Posterior vena cava (tissue), 2 donors: ENCODE measurements at regions not wholly inside any gene's neighbourhood (a gene's known extent, or its start where the extent isn't known, plus 50 kb on each side); places are given as distances from the start of the nearest gene placed in this dataset.

Experiments
- DNase-seq: peaks from one replicate; pipeline ENCODE4 v3.0.0-alpha.2; 2020; ENCODE audit warnings: low spot score
- intact Hi-C, 2 donors: fragments of 100-400 bp; cut with DNase I; formaldehyde crosslinking; loops; one replicate each; pipeline versions ENCODE4 v1.14.1 to v1.14.2; 2022 to 2023
- donor health status: DM: yes; HTN: yes; CAD: no.
- donor health status: DM: yes; HTN: yes; CAD: no.

DNA sequence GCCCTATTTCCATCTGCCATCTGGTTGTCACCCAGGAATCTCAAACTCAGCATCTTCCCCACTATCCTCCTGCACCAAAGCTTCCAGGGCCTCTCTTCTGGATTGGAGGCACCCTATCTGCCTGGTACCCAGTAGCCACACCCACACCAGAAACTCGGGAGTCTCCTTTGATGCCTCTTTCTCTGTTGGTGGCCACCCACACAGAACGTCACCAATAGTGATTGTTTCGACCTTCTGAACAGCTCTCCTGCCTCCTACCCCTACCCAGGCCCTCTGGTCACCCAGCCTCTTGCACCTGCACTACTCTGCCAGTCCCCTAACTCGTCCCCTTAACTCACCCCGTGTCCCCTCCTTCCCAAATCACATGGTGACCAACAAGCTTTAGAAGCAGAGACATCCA is 95.0 kb downstream of the IRF2BPL start:
- intact Hi-C loops: no loop called here

DNA sequence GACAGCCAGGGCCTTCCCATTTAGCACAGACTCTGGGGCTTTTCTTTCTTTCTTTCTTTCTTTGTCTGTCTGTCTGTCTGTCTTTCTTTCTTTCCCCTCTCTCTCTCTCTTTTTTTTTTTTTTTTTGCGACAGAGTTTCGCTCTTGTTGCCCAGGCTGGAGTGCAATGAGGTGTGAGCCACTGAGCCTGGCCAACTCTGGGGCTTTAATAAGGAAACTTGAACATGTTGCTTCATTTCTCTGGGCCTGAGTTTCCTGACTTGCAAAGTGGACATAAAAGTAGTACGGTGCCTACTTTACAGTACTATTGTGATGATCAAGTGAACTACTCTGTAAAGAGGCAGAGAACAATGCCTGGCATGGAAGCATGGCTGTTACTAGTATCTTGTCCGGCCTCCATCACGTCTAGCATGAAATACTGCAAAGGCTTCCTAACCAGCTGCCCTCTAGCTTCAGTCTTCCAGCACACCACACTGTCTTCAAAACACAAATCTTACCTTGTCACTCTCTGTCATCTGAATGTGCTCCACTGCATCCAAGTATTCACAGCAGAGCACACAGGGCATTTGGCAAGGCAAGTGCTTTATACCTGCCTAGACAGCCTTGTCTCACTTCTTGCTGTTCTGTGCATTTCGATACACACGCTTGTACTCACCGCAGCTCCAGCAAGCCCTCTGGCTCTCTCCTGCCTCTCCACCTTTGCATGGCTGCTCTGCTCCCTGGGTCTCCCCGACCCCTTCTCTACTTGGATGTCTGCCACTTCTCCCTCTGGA is 96.7 kb downstream of the IRF2BPL start:
- intact Hi-C loops: no loop called here
- DNase-seq: no peak

More for the DNA sequence above, 95.0 kb downstream of the IRF2BPL start:
- no peak for DNase-seq

DNA sequence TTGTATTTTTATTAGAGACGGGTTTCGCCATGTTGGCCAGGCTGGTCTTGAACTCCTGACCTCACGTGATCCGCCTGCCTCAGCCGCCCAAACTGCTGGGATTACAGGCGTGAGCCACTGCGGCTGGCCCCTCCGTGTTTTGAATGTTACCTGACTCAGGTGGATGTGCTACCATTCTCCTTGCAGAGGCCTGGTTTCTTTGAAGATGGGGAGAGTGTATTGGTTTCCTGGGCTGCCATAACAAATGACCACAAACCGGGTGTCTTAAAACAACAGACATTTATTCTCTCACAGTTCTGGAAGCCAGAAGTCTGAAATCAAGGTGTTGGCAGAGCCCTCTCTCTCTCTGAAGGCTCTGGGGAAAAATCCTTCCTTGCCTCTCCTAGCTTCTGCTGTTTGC is 98.0 kb downstream of the IRF2BPL start:
- no peak for DNase-seq
- intact Hi-C loops: no loop called here

DNA sequence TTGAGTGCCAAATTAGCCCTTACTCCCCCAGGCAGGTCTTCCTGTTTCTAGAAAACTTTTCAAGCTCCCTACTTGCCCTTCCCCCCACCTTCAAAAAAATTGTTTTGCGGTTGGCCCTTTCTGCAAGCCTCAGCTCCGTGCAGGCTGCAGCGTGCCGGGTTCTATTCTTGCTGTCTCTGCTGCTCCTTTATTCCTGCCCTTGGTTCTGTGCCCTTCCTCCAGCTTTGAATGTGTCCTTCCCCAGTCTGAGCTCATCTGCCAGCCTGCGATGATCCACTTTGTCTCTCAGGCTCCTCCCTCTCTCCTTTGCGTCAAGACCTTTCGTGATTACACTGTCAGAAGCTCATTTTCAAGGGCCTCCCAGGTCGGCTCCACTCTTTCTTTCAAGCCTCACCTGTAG is 98.6 kb downstream of the IRF2BPL start:
- intact Hi-C loops: no loop called here
- DNase-seq: no peak

DNA sequence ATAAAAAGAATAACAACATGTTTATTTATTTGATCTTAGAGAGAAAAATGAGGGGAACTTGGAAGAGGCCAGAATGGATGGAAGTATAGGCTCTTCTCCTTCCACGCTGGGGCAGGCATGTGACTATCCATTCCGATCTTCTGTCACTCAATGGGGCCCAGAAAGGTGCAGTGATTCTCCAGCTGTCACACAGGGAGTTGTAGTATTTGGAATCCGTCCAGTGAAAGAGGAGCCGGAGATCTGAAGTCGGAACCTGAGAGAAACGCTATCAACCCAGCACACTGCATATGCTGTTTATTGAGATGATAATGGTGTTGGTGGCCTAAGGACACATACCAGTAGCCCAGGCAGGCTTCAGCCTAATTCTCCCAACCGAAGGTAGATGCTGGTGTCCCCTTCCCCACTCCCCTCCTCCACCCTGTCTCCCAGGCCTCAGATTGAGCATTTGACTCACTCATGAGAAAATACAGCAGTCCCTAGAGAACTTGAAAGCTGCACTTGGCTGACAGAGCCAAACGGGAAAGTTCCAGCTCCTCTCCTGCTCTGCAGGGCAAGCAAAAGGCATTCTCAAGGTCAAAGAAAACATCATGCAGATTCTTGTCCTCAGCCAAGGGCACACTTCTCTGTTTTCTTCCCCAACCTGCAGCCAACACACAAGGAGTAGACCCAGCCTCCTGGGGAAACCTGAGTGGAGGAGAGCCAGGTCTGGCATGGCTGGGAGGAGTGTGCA is 100.4 kb downstream of the IRF2BPL start:
- intact Hi-C loops: no loop called here
- DNase-seq: no peak

DNA sequence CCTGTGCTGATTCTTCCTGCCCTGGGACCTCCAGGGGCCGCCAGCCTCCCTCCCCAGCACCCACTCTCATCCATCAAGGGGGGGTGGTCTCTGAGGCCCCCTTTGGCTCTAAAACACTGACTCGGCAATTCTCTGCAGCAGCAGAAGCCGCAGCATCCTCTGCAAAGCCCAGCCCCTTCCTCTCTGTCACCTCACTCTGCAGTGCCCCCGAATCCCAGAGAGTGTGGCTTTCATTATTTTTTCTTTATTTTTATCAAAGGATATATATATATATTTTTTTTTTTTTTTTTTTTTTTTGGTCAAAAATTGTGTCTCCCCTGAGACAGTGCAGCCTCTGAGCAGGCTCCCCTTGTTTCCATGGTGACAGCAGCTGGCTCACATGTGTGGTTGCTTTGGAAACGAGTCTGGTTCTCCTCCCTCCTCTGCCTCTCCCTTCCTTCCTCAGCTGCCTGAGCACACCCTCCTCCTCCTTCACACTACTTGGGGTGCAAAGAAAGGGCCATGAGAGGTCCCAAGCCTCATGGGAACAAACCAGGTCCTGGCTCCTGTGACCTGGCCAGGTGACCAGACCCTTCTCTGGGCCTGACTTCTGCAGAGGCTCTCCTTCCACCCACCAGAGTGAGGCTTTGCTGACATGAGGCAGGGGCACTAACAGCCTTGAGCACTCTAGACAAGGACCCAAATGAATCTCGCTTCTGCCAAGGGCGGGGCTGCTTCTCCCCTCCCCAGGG is 100.5 kb downstream of the LRRC74A start:
- intact Hi-C loops: no loop called here
- DNase-seq: no peak

DNA sequence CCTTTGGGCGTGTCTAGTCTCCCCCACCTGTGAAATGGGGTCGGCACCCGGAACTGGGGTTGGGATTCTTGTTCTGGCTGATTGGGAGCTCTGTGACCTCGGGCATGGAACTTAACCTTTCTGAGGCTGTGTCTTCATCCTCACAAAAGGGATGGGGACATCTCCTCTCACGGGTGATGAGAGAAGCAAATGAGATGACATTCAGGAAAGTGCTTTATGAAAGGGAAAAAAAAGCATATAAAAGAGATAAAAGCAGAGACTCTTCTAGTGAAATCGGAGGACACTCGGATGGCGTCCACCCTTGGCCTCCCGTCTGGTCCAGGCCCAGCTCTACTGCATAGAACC is 98.9 kb downstream of the LRRC74A start:
- no peak for DNase-seq
- intact Hi-C loops: no loop called here

DNA sequence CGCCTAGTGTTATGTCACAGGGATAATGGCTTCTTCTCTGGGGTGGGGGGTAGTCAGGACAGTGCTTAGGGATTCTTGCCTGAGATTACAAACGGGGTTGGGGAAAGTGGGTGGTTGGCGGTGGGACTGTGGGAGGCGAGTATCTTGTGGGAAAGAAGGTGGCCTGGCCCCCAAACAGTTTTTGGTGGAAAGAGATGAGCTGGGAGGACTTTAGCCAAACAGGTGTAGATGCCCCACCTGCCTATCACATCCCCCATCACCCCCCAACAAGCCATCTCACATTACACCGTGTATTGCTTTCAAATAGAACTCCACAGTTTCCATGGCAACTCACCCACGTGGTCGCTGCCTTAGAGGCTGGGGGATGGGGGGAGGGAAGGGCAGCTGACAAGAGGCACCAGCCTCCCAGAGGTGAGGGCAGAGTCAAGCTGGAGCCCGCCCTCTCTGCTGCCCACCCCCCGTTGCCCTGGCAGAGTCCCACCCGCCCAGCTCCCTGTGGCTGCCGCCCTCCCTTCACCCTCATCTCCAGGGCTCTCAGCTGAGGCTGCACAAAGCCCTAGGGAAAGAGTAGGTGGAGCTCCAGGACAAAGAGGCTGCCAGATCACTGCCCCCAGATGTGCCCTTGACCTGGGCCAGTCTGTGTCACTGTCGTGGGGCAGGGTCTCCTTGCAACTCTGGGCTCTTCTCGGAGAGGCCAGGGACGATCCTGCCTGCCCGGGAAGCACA is 98.3 kb downstream of the LRRC74A start:
- DNase-seq: no peak
- intact Hi-C loops: no loop called here

DNA sequence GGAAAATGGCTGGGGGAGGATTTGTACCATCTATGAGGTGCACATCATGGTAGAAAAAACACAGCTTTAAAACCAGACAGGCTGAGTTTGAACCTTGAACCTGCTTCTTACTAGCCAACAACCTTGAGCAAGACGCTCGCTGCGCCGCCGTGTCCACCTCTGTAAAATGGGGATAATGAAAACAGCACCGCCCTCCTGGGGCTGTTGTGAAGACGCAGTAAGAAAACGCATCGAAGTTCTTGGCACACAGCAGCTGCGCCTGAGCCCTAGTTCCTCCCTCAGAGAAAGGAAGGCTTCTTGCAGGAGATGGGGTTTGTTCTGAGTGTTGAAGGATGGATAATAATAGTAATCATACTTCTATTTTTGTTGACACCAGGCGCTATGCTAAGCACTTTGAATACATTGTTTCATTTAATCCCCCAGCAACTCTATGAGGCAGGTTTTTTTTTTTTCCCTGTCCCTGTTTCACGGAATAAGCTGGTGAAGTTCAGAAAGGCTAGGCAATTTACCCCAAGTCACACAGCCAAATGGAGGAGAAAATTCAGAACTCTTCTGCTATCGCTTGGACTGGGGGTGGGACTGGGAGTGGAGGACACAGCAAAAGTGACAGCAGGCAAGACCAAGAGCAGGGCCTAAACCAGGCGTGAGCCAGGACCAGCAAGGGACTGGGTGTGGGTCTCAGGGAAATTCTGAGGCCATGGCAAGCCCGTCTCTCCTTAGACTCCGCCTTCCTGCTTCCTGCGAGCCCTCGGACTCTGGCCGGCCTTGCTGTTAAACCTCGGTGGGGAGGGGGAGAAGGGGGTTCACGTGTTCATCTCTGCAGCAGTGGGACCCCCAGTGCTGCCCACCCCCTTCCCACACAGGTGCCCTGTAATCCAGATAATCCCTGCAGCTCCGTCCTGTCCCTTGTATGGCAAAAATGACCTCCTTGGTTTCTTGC is 97.5 kb downstream of the LRRC74A start:
- no peak for DNase-seq
- intact Hi-C loops: no loop called here

DNA sequence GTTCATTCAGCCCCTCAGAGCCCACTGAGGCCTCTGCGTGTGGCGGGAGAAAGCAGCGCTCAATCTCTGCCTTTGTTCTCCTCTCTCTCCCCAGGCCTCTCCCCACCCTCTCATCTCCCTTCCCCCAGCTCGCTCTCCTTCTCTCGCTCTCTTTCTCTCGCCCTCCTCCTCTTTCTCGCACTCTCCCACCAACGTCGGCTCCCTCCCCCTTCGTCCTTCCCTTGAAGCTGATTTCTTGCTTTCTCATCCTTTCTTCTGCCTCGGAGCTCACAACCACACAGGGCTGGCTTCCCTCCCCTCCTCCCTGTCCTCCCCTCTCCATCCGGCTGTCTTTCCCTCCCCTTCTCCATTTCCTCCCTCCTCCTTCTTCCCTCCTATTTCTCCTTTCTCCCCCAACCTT is 96.4 kb downstream of the LRRC74A start:
- intact Hi-C loops: no loop called here
- no peak for DNase-seq

DNA sequence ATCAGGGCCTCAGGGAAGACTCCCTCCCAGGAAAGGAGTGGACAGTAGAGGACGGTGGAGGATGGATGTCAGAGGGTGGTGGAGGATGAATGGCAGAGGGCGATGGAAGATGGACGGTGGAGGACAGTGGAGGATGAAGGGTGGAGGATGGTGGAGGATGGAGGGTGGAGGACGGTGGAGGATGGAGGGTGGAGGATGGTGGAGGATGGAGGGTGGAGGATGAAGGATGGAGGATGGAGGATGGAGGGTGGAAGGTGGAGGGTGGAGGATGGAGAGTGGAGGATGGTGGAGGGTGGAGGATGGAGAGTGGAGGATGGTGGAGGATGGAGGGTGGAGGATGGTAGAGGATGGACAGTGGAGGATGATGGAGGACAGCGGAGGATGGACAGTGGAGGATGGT is 95.9 kb downstream of the LRRC74A start:
- intact Hi-C loops: no loop called here

DNA sequence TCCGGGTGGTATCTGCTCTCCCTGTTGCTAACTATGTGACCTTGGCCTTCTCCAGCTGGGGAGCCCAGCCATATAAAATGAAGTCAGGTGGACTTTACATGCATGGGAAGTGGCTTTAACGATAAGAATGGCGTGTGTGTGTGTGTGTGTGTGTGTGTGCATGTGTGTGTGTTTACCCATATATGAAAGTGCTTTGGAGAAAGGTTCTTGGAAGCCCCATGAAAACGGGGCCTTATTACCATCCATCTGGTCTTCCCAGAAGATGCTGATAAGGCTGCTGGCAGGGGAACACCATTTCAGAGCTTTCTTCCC is 94.8 kb downstream of the LRRC74A start:
- intact Hi-C loops: no loop called here
- DNase-seq: no peak

More for the DNA sequence above, 95.9 kb downstream of the LRRC74A start:
- no peak for DNase-seq

DNA sequence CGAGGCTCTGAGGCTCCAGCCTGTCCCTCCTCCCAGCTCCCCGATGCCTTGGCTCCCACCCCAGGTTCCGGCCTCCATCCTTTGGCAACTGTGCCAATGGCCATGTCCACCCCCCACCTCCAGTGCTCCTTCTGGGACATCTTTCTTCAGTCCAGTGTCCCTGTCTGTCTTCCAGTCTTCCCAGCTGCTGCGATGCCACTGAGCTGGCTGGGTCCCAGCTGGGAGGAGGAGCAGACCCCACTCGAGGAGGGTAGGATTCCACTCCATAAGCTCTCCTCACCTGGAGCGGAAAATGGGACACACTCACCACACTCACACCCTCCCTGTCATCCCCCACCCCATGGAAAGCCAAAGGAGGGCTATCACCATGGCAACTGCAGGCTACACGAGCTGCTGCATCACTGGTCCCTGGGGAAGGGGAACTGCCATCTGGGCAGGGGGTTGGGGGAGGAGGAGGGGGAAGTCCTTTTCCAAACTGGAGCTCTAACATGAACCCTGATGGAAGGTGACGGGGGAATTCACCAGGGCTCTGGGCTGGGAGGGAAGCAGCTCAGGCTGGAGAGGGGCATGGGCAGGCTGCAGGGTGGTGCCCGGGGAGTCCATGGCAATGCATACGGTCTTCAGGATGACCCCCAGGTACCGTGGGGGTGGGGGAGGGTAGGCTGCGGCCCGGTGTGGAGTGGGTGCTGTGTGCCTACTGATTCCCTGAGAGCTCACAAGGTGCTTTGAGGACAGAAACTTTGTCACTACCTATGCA is 94.3 kb downstream of the LRRC74A start:
- intact Hi-C loops: no loop called here
- no peak for DNase-seq

DNA sequence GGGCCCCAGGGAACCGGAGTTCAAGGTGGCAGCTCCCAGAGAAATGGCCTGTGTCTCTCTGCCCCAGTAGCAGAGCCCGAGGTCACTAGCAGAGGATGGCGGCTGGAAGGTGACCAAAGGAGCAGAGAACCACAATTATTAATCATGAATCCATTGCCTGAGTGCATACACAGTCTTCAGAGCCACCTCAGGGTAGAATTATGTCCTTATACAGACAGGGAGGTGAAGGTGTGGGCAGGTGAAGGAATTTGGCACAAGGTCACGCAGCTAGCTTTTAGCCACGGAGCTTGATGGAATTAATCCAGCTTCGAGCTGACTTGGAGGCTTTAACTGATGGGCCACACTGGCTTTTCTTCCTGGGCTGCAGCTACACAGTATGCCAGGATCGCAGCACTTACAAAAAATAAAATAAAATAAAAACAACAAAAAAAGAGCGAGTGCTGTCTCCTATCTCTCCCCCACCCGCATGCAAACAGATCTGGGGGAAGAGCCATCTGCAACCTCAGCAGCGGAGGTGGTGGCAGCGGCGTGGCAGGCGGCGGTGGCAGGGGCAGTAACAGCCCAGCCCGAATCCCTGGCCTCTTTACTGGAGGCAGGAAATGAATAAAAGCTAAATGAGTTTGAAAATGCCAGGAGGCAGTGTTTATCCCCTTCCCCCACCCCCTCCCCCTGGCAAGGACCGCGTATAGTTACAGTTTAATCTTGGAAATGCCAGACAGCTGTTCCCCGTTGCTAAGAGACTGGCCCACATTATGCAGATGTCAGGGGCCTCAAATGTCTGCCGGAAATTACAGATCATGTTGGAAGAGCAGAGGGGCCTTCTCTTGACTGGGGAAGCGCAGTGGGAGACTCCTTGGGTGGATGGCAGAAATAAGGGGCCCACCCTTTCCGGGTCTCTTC is 93.5 kb downstream of the LRRC74A start:
- intact Hi-C loops: loop anchor here (2.0 to 5.0 kb wide), 3 partner anchors 38 to 108 kb away; partner anchors contain the start of gene IRF2BPL (in 1 of the 2)
- no peak for DNase-seq
